ENCODE measurements at regions not wholly inside any gene's neighbourhood (a gene's known extent, or its start where the extent isn't known, plus 50 kb on each side); places are given as distances from the start of the nearest gene placed in this dataset.

DNA sequence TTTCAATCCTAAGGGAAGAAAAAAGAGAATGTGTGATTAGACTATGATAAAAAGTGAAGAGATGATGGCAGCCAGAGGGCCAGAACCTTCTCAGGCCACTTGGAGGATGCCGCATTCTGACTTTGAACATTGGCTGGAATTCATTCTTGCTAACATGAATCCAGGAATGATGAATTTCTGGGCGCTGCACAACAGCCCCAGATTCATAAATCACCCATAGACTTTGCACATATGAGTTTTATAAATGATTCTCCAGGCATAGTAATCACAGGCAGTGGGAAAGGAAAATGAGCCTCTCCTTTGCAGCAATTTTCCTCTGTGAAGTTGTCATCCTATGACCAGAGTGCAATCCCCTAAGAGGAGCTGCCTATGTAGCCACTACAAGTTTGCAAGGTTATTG, 555.4 kb downstream of the KCTD12 start:
- Histone ChIP-seq H3K27ac (replicated peaks) (no peak overlapping the region), H3K4me3 (replicated peaks; ENCODE audit: insufficient read depth, low read length) (no peak overlapping the region), H3K27me3 (ENCODE audit: insufficient read depth, poor library complexity, severe bottlenecking) (no peaks in the 10 kb centered on the region)
- TF ChIP-seq POLR2AphosphoS5 (IDR thresholded peaks at IDR 0.05; ENCODE audit: low read depth) (no peak), SPI1 (IDR thresholded peaks at IDR 0.05; ENCODE audit: borderline replicate concordance, low read depth) (no peak)
- TF ChIP-seq, protein P1, sequence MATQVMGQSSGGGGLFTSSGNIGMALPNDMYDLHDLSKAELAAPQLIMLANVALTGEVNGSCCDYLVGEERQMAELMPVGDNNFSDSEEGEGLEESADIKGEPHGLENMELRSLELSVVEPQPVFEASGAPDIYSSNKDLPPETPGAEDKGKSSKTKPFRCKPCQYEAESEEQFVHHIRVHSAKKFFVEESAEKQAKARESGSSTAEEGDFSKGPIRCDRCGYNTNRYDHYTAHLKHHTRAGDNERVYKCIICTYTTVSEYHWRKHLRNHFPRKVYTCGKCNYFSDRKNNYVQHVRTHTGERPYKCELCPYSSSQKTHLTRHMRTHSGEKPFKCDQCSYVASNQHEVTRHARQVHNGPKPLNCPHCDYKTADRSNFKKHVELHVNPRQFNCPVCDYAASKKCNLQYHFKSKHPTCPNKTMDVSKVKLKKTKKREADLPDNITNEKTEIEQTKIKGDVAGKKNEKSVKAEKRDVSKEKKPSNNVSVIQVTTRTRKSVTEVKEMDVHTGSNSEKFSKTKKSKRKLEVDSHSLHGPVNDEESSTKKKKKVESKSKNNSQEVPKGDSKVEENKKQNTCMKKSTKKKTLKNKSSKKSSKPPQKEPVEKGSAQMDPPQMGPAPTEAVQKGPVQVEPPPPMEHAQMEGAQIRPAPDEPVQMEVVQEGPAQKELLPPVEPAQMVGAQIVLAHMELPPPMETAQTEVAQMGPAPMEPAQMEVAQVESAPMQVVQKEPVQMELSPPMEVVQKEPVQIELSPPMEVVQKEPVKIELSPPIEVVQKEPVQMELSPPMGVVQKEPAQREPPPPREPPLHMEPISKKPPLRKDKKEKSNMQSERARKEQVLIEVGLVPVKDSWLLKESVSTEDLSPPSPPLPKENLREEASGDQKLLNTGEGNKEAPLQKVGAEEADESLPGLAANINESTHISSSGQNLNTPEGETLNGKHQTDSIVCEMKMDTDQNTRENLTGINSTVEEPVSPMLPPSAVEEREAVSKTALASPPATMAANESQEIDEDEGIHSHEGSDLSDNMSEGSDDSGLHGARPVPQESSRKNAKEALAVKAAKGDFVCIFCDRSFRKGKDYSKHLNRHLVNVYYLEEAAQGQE (IDR thresholded peaks at IDR 0.05; ENCODE audit: insufficient replicate concordance, low read depth): no peak
- no peak for DNase-seq (ENCODE audit: low read depth in 1 of 2, low spot score in 1 of 2)

DNA sequence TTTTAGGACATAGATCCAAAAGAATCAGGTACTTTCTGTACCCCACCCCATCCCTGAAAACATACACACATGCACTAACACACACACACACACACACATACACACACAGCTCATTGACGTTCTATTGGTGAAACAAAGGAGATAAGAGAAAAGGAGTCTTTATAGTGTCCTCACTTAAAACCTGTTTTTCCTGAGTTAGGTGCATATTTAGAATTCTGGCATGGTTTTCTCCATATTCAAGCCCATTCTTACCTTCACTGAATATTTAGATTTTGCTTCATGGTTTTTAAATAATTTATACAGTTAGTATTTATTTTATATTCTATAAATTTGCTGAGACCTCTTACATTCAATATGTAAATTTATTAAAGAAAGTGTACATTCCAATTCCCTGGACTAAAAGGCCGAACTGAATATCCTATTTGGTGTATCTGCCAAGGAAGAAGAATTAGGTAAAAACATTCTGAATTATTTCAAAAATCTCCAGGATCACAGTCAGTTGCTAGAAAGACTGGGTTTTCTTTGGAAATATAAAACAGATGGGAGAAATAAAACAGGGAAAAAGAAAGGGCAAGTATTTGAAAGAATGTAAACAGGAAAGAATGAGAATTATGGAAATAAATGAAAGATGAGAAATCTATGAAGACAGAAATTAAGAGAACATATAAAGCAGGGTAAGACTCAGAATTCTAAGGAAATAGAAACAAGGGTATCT, 556.2 kb downstream of the KCTD12 start:
- no peak for DNase-seq (ENCODE audit: low read depth in 1 of 2, low spot score in 1 of 2)
- TF ChIP-seq, protein P2, sequence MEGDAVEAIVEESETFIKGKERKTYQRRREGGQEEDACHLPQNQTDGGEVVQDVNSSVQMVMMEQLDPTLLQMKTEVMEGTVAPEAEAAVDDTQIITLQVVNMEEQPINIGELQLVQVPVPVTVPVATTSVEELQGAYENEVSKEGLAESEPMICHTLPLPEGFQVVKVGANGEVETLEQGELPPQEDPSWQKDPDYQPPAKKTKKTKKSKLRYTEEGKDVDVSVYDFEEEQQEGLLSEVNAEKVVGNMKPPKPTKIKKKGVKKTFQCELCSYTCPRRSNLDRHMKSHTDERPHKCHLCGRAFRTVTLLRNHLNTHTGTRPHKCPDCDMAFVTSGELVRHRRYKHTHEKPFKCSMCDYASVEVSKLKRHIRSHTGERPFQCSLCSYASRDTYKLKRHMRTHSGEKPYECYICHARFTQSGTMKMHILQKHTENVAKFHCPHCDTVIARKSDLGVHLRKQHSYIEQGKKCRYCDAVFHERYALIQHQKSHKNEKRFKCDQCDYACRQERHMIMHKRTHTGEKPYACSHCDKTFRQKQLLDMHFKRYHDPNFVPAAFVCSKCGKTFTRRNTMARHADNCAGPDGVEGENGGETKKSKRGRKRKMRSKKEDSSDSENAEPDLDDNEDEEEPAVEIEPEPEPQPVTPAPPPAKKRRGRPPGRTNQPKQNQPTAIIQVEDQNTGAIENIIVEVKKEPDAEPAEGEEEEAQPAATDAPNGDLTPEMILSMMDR (IDR thresholded peaks at IDR 0.05; ENCODE audit: insufficient read depth, low read length): no peak
- Histone ChIP-seq H3K27ac (replicated peaks) (no peak overlapping the region), H3K27me3 (ENCODE audit: insufficient read depth, poor library complexity, severe bottlenecking) (no peaks in the 10 kb centered on the region), H3K4me3 (replicated peaks; ENCODE audit: insufficient read depth, low read length) (no peak overlapping the region)

DNA sequence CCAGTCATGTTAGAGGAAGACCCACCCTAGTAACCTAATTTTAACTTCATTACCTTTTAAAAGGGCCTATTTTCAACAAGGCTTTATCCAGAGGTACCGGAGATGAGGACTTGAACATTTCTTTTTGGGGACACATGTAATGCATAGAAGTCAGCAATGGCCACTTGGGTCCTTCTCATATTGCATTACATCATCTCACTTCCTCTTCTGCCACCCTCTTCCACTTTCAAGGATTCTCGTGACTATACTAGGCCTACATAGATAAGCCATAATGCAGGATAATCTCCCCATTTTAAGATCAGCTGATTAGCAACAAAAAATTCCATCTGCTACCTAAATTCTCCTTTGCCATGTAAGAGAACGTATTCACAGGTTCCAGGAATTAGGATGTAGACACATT, 557.2 kb downstream of the KCTD12 start:
- DNase-seq (ENCODE audit: low read depth in 1 of 2, low spot score in 1 of 2): peak; percentile 5 to 14
- no peak overlapping the region for H3K4me3 ChIP-seq (replicated peaks; ENCODE audit: insufficient read depth, low read length)
- TF ChIP-seq, protein P1 (IDR thresholded peaks at IDR 0.05; ENCODE audit: insufficient replicate concordance, low read depth): no peak
- TF ChIP-seq SPI1 (IDR thresholded peaks at IDR 0.05; ENCODE audit: borderline replicate concordance, low read depth) (peak; percentile 84), GABPA (IDR thresholded peaks at IDR 0.05; ENCODE audit: low read depth) (no peak)
- H3K27ac ChIP-seq (replicated peaks): no peak overlapping the region
- no peaks in the 10 kb centered on the region for H3K27me3 ChIP-seq (ENCODE audit: insufficient read depth, poor library complexity, severe bottlenecking)

DNA sequence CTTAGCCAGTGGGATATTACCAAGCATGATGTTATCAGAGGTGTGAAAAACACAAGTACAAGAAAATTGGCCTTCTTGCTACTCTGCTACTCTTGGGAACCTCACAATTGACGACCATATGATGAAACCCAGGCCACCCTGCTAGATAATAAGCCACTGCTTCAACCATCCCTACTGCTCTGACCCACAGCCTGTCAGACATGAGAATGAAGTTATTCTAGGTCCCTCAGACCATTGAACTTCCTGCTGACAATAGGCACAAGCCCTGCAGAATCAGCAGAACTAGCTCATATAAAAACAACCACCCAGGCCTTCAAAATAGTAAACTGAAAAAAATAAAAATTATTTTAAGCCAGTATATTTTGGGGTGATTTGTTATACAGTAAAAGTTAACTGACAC, 559.9 kb downstream of the KCTD12 start:
- H3K27ac ChIP-seq (replicated peaks): no peak overlapping the region
- TF ChIP-seq, protein P2 (IDR thresholded peaks at IDR 0.05; ENCODE audit: insufficient read depth, low read length): no peak
- TF ChIP-seq POLR2AphosphoS5 (IDR thresholded peaks at IDR 0.05; ENCODE audit: low read depth) (no peak), GABPA (IDR thresholded peaks at IDR 0.05; ENCODE audit: low read depth) (no peak), SPI1 (IDR thresholded peaks at IDR 0.05; ENCODE audit: borderline replicate concordance, low read depth) (no peak)
- TF ChIP-seq, protein P1 (IDR thresholded peaks at IDR 0.05; ENCODE audit: insufficient replicate concordance, low read depth): no peak
- no peak overlapping the region for H3K4me3 ChIP-seq (replicated peaks; ENCODE audit: insufficient read depth, low read length)
- no peak for DNase-seq (ENCODE audit: low read depth in 1 of 2, low spot score in 1 of 2)
- no peaks in the 10 kb centered on the region for H3K27me3 ChIP-seq (ENCODE audit: insufficient read depth, poor library complexity, severe bottlenecking)
